VCaP (cell line): ENCODE measurements at regions not wholly inside any gene's neighbourhood (a gene's known extent, or its start where the extent isn't known, plus 50 kb on each side); places are given as distances from the start of the nearest gene placed in this dataset.

Experiments used
- H3K27ac ChIP-seq: fragments of 450-650 bp; 2 replicates; pipeline ENCODE4 v1.5.1; 2017
- CTCF ChIP-seq: fragments of 450-650 bp; conservative IDR thresholded peaks from 2 replicates; pipeline ENCODE4 v1.5.1; 2017; ENCODE audit warnings: mild to moderate bottlenecking, moderate library complexity

GRCh38 chr5:159566832-159567231 lies 236.5 kb upstream of the IL12B start:
- TF ChIP-seq CTCF = no peak

GRCh38 chr5:159567461-159567860 lies 237.2 kb upstream of the IL12B start:
- H3K27ac ChIP-seq = no peak overlapping the region
- TF ChIP-seq CTCF = no peak

More at GRCh38 chr5:159566832-159567231, 236.5 kb upstream of the IL12B start:
- no peak overlapping the region for H3K27ac ChIP-seq

- no peak for TF ChIP-seq CTCF
- no peak overlapping the region for H3K27ac ChIP-seq
Measured at GRCh38 chr5:159571501-159572244, 241.4 kb upstream of the IL12B start.

GRCh38 chr5:159576902-159577301 lies 246.6 kb upstream of the IL12B start:
- no peak overlapping the region for H3K27ac ChIP-seq
- TF ChIP-seq CTCF = no peak

GRCh38 chr5:159581502-159582249 lies 251.4 kb upstream of the IL12B start:
- no peak for TF ChIP-seq CTCF
- no peak overlapping the region for H3K27ac ChIP-seq

- TF ChIP-seq CTCF = no peak
- no peak overlapping the region for H3K27ac ChIP-seq
Measured at GRCh38 chr5:159582756-159583541, 252.7 kb upstream of the IL12B start.

GRCh38 chr5:159586921-159587320 lies 256.6 kb upstream of the IL12B start:
- H3K27ac ChIP-seq = no peak overlapping the region
- TF ChIP-seq CTCF = no peak
